ENCODE measurements at regions not wholly inside any gene's neighbourhood (a gene's known extent, or its start where the extent isn't known, plus 50 kb on each side); places are given as distances from the start of the nearest gene placed in this dataset.
"Not testable (repeated sequence)": the region's sequence is repeated elsewhere in the genome, so short reads cannot be mapped to it uniquely, and the experiment has no call there.

DNA sequence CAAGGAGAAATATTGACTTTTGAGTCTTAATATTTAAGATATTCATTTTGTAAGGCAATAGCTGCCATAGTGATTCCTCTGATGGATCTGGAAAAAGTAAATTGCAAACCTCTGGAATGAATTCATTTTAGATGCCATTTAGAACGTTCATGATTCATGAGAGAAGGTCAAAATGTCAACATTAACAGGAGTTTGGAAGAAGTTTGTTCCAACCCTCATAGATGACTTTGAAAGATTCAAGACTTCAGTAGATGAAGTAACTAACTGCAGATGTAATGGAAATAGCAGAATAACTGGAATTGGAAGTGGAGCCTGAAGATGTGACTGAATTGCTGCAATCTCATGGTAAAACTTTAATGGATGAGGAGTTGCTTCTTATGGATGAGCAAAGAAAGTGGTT is 100.9 kb upstream of the CCN2 start:
- no peaks in the 10 kb centered on the region for H3K27me3 ChIP-seq (ENCODE audit: control insufficient read depth in 5 of 5, insufficient read depth in 4 of 5, low read length in 5 of 5)
- H3K4me1 ChIP-seq (ENCODE audit: control insufficient read depth in 5 of 5, insufficient read depth in 5 of 5, low read length in 5 of 5) = no peaks in the 10 kb centered on the region
- H3K27ac ChIP-seq (ENCODE audit: low read depth, low read length) = no peak overlapping the region
- H3K9me3 ChIP-seq (ENCODE audit: control insufficient read depth in 5 of 5, low read length in 5 of 5) = peaks cover 0 to 7% (median 3%) of the 10 kb centered on the region in 5 donors
- H3K9ac ChIP-seq (ENCODE audit: low read length in 5 of 5) = no peak overlapping the region
- no peak overlapping the region for H3K4me3 ChIP-seq (ENCODE audit: low read depth in 1 of 5, low read length in 5 of 5)
- no peaks in the 10 kb centered on the region for H3K36me3 ChIP-seq (ENCODE audit: control insufficient read depth in 5 of 5, insufficient read depth in 5 of 5, low read length in 5 of 5)

DNA sequence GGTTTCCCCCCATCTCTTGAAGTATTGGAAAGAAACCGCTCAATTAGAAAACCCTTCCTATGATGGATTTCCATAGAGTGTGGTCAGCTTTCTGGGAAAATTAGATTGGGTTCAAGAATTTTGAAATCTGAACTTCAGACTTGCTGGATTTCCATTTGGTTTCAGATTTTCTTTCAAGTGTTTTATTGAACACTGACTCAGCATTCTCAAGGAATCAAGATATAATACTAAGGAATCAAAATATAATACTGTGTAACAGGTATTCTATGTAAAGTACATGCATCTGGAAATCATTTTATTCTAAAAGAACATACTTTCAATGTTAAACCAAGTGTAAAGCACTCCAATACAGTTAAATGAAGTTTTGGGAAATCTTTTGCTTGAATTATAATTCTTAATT is 94.7 kb upstream of the CCN2 start:
- H3K9me3 ChIP-seq (ENCODE audit: control insufficient read depth in 5 of 5, low read length in 5 of 5) = peaks cover 0 to 3% (median 0%) of the 10 kb centered on the region in 5 donors
- no peaks in the 10 kb centered on the region for H3K36me3 ChIP-seq (ENCODE audit: control insufficient read depth in 5 of 5, insufficient read depth in 5 of 5, low read length in 5 of 5)
- H3K9ac ChIP-seq (ENCODE audit: low read length in 5 of 5) = no peak overlapping the region
- no peak overlapping the region for H3K4me3 ChIP-seq (ENCODE audit: low read depth in 1 of 5, low read length in 5 of 5)
- H3K27ac ChIP-seq (ENCODE audit: low read depth, low read length) = no peak overlapping the region
- no peaks in the 10 kb centered on the region for H3K27me3 ChIP-seq (ENCODE audit: control insufficient read depth in 5 of 5, insufficient read depth in 4 of 5, low read length in 5 of 5)
- no peaks in the 10 kb centered on the region for H3K4me1 ChIP-seq (ENCODE audit: control insufficient read depth in 5 of 5, insufficient read depth in 5 of 5, low read length in 5 of 5)

DNA sequence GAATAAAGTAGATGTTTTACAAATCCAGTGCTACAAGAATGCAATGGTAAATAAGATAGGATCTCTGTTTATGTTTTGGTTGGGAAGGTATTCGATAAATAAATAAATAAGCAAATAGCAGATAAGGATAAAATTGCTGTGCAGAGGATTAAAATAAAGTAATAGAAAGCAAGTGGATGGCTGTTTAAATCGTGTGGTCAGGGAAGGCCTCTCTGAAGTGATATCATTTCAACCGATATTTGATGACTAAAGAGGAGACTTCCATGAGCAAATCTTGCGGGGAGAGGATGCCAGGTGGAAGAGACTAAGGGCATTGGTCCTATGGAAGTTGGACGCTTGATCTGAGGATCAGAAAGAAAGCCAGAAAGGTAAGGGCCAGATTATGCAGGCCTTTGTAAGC is 92.0 kb upstream of the CCN2 start:
- Histone ChIP-seq H3K36me3 (ENCODE audit: control insufficient read depth in 5 of 5, insufficient read depth in 5 of 5, low read length in 5 of 5) (no peaks in the 10 kb centered on the region), H3K4me1 (ENCODE audit: control insufficient read depth in 5 of 5, insufficient read depth in 5 of 5, low read length in 5 of 5) (no peaks in the 10 kb centered on the region), H3K9ac (ENCODE audit: low read length in 5 of 5) (no peak overlapping the region), H3K9me3 (ENCODE audit: control insufficient read depth in 5 of 5, low read length in 5 of 5) (peaks cover 0 to 2% (median 0%) of the 10 kb centered on the region in 5 donors), H3K27ac (ENCODE audit: low read depth, low read length) (no peak overlapping the region), H3K4me3 (ENCODE audit: low read depth in 1 of 5, low read length in 5 of 5) (no peak overlapping the region), H3K27me3 (ENCODE audit: control insufficient read depth in 5 of 5, insufficient read depth in 4 of 5, low read length in 5 of 5) (no peaks in the 10 kb centered on the region)

DNA sequence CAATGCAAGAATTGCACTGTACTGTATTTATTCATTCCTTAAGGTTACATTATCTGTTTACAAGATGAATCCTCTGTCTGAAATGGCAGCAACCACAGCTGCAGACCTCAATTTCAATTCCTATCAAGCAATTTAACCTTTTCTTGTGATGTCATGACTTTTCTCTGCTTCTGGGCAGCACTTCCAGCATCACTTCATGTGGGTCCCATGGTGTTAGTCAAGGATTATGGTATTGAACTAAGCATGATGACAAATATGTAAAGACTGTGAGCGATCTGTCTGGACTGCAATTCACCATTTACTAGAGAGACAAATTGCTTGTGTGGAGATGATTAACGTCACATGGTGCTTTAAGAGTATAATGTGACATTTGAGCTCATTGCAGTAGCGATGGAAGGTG is 90.5 kb upstream of the CCN2 start:
- no peaks in the 10 kb centered on the region for H3K27me3 ChIP-seq (ENCODE audit: control insufficient read depth in 5 of 5, insufficient read depth in 4 of 5, low read length in 5 of 5)
- peaks cover 0 to 2% (median 0%) of the 10 kb centered on the region in 5 donors for H3K9me3 ChIP-seq (ENCODE audit: control insufficient read depth in 5 of 5, low read length in 5 of 5)

DNA sequence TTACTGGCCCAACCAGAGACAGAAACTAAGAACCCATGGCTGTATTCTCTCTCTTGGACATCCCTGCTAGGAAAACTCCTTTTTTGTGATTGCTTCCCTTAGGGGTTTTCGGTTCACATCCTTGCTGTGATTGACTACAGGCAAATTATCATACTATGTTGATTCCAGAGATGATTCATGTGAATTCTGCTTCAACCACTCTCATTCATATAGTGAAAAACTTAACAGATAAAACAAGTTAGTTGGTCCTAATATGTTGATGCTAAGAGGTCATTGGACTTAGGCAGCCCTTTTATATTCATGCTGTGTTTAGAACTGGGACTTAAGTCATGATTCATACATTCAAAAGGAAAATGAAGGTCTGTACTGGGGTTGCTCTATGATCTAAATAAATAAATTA is 76.9 kb upstream of the CCN2 start:
- H3K9ac ChIP-seq (ENCODE audit: low read length in 5 of 5) = no peak overlapping the region
- H3K36me3 ChIP-seq (ENCODE audit: control insufficient read depth in 5 of 5, insufficient read depth in 5 of 5, low read length in 5 of 5) = no peaks in the 10 kb centered on the region
- no peaks in the 10 kb centered on the region for H3K4me1 ChIP-seq (ENCODE audit: control insufficient read depth in 5 of 5, insufficient read depth in 5 of 5, low read length in 5 of 5)
- no peak overlapping the region for H3K4me3 ChIP-seq (ENCODE audit: low read depth in 1 of 5, low read length in 5 of 5)
- no peak overlapping the region for H3K27ac ChIP-seq (ENCODE audit: low read depth, low read length)
- no peaks in the 10 kb centered on the region for H3K27me3 ChIP-seq (ENCODE audit: control insufficient read depth in 5 of 5, insufficient read depth in 4 of 5, low read length in 5 of 5)
- no peaks in the 10 kb centered on the region for H3K9me3 ChIP-seq (ENCODE audit: control insufficient read depth in 5 of 5, low read length in 5 of 5)

More for the DNA sequence above, 90.5 kb upstream of the CCN2 start:
- Histone ChIP-seq H3K36me3 (ENCODE audit: control insufficient read depth in 5 of 5, insufficient read depth in 5 of 5, low read length in 5 of 5) (no peaks in the 10 kb centered on the region), H3K27ac (ENCODE audit: low read depth, low read length) (no peak overlapping the region), H3K4me3 (ENCODE audit: low read depth in 1 of 5, low read length in 5 of 5) (no peak overlapping the region), H3K4me1 (ENCODE audit: control insufficient read depth in 5 of 5, insufficient read depth in 5 of 5, low read length in 5 of 5) (no peaks in the 10 kb centered on the region), H3K9ac (ENCODE audit: low read length in 5 of 5) (no peak overlapping the region)

DNA sequence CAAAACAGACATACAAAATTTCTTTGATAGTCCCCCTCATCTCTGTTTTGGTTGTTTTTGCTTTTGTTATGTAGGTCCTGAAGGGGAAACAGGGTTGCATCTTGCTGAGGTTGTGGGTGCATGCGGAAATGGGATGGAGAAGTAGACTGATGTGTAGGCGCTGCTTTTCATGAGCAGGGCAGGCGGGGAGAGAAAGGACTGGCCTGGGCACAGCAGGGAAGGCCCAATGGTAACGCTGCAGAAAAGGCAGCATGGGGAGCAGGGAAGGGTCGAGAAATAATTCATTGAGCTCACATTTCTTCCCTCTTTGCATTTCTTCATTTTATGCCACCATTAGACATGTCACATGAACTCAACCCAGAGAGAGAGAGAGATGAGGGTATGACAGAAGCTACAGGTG is 74.3 kb upstream of the CCN2 start:
- Histone ChIP-seq H3K4me3 (ENCODE audit: low read depth in 1 of 5, low read length in 5 of 5) (no peak overlapping the region), H3K9me3 (ENCODE audit: control insufficient read depth in 5 of 5, low read length in 5 of 5) (no peaks in the 10 kb centered on the region), H3K4me1 (ENCODE audit: control insufficient read depth in 5 of 5, insufficient read depth in 5 of 5, low read length in 5 of 5) (no peaks in the 10 kb centered on the region), H3K27ac (ENCODE audit: low read depth, low read length) (no peak overlapping the region), H3K9ac (ENCODE audit: low read length in 5 of 5) (no peak overlapping the region), H3K27me3 (ENCODE audit: control insufficient read depth in 5 of 5, insufficient read depth in 4 of 5, low read length in 5 of 5) (no peaks in the 10 kb centered on the region), H3K36me3 (ENCODE audit: control insufficient read depth in 5 of 5, insufficient read depth in 5 of 5, low read length in 5 of 5) (no peaks in the 10 kb centered on the region)

DNA sequence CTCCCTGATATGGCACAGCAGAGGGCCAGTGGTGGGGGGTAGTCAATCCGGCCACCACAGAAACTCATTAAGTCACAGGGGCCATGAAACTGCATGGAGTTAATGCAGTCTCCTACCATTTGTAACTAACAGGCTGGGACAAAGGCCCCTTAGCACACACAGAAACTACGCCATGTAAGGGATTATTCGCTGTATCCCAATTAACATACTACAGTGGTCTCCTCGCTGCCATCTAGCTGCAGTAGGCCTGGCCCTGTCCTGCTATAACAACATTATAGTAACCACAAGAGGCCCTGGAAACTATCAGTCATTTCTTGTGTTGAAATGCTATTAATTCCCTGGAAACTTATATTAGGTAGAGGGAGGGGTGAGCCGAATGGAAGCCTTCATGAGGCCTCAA is 72.3 kb upstream of the CCN2 start:
- Histone ChIP-seq H3K9ac (ENCODE audit: low read length in 5 of 5) (no peak overlapping the region), H3K27ac (ENCODE audit: low read depth, low read length) (no peak overlapping the region), H3K9me3 (ENCODE audit: control insufficient read depth in 5 of 5, low read length in 5 of 5) (no peaks in the 10 kb centered on the region), H3K36me3 (ENCODE audit: control insufficient read depth in 5 of 5, insufficient read depth in 5 of 5, low read length in 5 of 5) (no peaks in the 10 kb centered on the region), H3K27me3 (ENCODE audit: control insufficient read depth in 5 of 5, insufficient read depth in 4 of 5, low read length in 5 of 5) (no peaks in the 10 kb centered on the region), H3K4me1 (ENCODE audit: control insufficient read depth in 5 of 5, insufficient read depth in 5 of 5, low read length in 5 of 5) (no peaks in the 10 kb centered on the region), H3K4me3 (ENCODE audit: low read depth in 1 of 5, low read length in 5 of 5) (no peak overlapping the region)

DNA sequence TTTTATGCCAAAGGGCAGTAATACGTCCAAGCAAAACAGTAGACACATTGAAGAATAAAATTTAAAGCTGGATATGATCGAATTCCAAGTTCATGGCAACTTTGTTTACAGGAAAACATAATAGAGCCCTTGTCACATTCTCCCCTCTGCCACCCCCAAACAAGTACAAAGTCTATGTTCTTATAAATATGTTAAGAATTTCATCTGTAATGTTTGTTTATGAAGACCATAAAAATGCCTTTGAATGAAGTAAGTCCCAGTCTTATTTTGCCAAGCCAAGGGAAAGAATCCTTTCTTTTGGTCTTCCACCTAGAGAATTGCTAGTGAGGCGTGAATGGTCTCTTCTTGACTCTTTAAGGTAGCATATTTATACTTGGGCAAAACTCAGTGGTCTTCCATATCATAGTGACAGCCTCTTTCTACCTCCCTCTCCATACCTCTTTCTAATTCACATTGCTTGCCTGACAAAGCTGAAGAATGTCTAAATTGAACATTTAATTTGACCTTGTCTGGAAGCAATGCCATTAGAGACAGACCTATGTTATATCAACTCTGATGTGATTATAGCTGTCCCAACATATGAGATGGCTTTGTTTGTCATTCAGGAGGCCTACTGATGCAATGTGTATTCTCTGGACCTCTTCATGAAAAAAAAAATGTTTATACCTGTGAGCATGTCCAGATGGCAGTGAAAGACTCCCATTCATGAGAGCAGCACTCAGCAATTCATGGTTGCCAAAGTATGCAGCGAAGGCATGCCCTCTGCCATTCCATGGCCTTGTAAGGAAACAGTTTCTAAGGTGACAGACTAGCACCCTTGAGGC is 70.6 kb upstream of the CCN2 start:
- Histone ChIP-seq H3K27ac (ENCODE audit: low read depth, low read length) (no peak overlapping the region), H3K36me3 (ENCODE audit: control insufficient read depth in 5 of 5, insufficient read depth in 5 of 5, low read length in 5 of 5) (no peaks in the 10 kb centered on the region), H3K4me3 (ENCODE audit: low read depth in 1 of 5, low read length in 5 of 5) (no peak overlapping the region), H3K27me3 (ENCODE audit: control insufficient read depth in 5 of 5, insufficient read depth in 4 of 5, low read length in 5 of 5) (no peaks in the 10 kb centered on the region), H3K4me1 (ENCODE audit: control insufficient read depth in 5 of 5, insufficient read depth in 5 of 5, low read length in 5 of 5) (no peaks in the 10 kb centered on the region), H3K9ac (ENCODE audit: low read length in 5 of 5) (no peak overlapping the region), H3K9me3 (ENCODE audit: control insufficient read depth in 5 of 5, low read length in 5 of 5) (no peaks in the 10 kb centered on the region)

DNA sequence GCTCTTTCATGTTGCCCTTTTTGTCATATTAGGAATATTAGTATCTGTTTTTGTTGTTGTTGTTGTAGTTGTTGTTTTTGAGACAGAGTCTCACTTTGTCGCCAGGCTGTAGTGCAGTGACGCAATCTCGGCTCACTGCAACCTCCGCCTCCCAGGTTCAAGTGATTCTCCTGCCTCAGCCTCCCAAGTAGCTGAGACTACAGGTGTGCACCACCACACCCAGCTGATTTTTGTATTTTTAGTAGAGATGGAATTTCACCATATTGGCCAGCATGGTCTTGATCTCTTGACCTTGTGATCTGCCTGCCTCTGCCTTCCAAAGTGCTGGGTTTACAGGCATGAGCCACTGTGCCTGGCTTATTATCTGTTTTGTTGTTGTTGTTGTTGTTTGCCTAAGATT is 69.7 kb upstream of the CCN2 start:
- H3K9me3 ChIP-seq (ENCODE audit: control insufficient read depth in 5 of 5, low read length in 5 of 5); H3K9ac ChIP-seq (ENCODE audit: low read length in 5 of 5); H3K4me1 ChIP-seq (ENCODE audit: control insufficient read depth in 5 of 5, insufficient read depth in 5 of 5, low read length in 5 of 5); H3K36me3 ChIP-seq (ENCODE audit: control insufficient read depth in 5 of 5, insufficient read depth in 5 of 5, low read length in 5 of 5); H3K4me3 ChIP-seq (ENCODE audit: low read depth in 1 of 5, low read length in 5 of 5); H3K27ac ChIP-seq (ENCODE audit: low read depth, low read length); H3K27me3 ChIP-seq (ENCODE audit: control insufficient read depth in 5 of 5, insufficient read depth in 4 of 5, low read length in 5 of 5): not testable (repeated sequence)

DNA sequence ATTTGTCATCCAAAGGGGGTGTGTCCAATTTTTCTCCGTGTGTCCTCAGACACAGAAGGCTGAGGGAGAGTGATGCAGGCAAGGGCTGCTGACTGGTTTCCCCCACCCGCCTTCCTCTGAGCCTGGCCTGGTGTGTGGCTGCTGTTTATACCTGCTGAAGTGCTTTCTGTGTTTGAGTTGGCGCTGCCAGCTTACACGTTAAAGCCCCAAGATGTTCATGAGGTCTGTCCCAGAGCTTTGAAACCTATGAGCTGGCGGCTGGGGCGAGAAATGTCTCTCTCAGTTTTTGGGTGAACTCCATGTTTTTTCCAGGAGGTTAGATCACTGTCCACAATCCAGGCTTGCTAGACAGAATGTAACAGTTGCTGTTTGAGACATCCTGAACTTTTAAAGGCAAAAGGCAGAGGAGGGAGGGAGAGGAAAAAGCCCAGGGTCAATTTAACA is 69.0 kb upstream of the CCN2 start:
- H3K9ac ChIP-seq (ENCODE audit: low read length in 5 of 5) = no peak overlapping the region
- no peaks in the 10 kb centered on the region for H3K36me3 ChIP-seq (ENCODE audit: control insufficient read depth in 5 of 5, insufficient read depth in 5 of 5, low read length in 5 of 5)
- H3K9me3 ChIP-seq (ENCODE audit: control insufficient read depth in 5 of 5, low read length in 5 of 5) = no peaks in the 10 kb centered on the region
- H3K4me3 ChIP-seq (ENCODE audit: low read depth in 1 of 5, low read length in 5 of 5) = no peak overlapping the region
- no peaks in the 10 kb centered on the region for H3K27me3 ChIP-seq (ENCODE audit: control insufficient read depth in 5 of 5, insufficient read depth in 4 of 5, low read length in 5 of 5)
- no peaks in the 10 kb centered on the region for H3K4me1 ChIP-seq (ENCODE audit: control insufficient read depth in 5 of 5, insufficient read depth in 5 of 5, low read length in 5 of 5)
- no peak overlapping the region for H3K27ac ChIP-seq (ENCODE audit: low read depth, low read length)

Measured in subcutaneous abdominal adipose tissue (tissue), 5 donors.